ENCODE measurements at regions not wholly inside any gene's neighbourhood (a gene's known extent, or its start where the extent isn't known, plus 50 kb on each side); places are given as distances from the start of the nearest gene placed in this dataset.

DNA sequence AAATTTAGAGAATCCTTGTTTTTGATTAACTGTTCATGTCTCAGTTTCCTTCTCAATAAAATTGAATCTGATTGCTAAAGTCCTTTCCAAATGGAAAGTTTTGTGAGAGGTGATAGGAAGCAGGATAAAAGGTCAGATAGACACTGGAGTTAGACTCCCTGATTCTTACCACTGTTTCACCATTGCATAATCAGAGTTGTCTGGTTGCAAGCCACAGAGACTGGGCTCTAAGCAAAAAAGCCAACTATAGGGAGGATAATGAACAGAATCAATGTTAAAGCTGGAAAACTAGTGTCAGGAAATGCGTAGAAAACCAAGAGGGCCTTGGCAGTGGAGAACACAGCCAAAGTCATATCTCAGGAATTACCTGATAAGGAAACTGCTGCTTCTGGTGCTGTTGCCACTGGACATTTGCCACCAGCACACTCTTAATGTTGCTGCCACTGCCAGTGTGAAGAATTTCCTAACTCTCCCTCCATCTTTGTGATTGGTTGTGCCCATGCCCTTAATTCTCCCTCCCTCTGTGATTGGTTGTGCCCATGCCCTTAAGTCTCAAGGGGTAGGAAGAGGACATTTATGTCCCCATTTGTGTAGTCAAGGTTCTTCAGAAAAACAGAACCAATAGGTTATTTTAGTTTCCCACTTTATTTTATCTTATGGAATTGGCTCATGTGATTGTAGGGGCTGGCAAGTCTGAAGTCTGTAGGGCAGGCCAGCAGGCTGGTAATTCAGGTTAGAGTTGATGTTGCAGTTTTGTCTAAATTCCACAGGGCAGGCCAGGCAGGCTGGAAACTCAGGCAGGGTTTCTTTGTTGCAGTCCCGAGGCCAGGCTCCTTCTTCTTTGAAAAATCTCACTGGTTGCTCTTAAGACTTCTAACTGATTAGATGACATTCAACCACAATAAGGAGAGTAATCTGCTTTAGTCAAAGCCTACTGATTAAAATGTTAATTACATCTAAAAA, 639.0 kb downstream of the REEP3 start:
- TF ChIP-seq, protein P1, sequence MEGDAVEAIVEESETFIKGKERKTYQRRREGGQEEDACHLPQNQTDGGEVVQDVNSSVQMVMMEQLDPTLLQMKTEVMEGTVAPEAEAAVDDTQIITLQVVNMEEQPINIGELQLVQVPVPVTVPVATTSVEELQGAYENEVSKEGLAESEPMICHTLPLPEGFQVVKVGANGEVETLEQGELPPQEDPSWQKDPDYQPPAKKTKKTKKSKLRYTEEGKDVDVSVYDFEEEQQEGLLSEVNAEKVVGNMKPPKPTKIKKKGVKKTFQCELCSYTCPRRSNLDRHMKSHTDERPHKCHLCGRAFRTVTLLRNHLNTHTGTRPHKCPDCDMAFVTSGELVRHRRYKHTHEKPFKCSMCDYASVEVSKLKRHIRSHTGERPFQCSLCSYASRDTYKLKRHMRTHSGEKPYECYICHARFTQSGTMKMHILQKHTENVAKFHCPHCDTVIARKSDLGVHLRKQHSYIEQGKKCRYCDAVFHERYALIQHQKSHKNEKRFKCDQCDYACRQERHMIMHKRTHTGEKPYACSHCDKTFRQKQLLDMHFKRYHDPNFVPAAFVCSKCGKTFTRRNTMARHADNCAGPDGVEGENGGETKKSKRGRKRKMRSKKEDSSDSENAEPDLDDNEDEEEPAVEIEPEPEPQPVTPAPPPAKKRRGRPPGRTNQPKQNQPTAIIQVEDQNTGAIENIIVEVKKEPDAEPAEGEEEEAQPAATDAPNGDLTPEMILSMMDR (IDR thresholded peaks at IDR 0.05): no peak
- TF ChIP-seq POLR2A (IDR thresholded peaks at IDR 0.05): no peak
